ENCODE measurements at regions not wholly inside any gene's neighbourhood (a gene's known extent, or its start where the extent isn't known, plus 50 kb on each side); places are given as distances from the start of the nearest gene placed in this dataset.

DNA sequence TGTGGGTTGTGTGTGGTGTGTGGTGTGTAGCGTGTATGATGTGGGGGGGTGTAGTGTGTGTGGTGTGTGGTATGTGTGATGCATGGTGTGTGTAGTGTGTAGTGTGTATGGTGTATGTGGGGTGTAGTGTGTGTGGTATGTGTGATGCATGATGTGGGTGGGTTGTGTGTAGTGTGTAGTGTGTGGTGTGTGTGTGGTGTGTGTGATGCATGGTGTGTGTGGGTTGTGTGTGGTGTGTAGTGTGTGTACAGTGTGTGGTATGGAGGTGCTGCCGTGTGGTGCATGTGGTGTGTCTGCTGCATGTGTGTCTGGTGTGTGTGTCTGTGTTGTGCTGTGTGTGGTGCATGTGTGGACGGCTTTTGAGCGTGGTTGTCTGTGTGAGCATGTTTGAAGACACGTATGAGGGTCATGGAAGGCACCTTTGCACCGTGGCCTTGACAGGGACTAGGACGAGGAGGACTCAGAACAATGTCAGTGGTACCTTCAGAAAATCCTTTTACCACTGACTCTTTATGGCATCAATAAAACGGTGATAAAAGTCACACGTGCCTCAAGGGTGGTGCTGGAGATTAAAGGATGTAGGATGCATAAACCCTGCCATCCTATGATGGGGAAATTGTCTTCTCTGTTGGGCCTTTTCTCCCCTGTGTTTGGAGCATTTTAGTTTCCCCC is 328.7 kb upstream of the B3GAT1 start:
- Histone ChIP-seq H2BK12ac (ENCODE audit: low read depth, low read length) (peak overlapping the region; percentile 4; the same call in 1 of the 2 replicates), H4K20me1 (replicated peaks in 1 of 2; ENCODE audit: control insufficient read depth in 1 of 2, insufficient read depth in 2 of 2, low read length in 2 of 2) (peaks cover 0 to 8% of the 10 kb centered on the region in 2 experiments), H2BK120ac (replicated peaks; ENCODE audit: low read depth, low read length) (no peak overlapping the region), H3K9me3 (ENCODE audit: insufficient read depth in 2 of 2, low read depth in 1 of 2, low read length in 1 of 2) (no peaks in the 10 kb centered on the region; a peak in 1 of 4 replicates), H3K4me1 (replicated peaks in 1 of 4; ENCODE audit: control insufficient read depth in 3 of 4, insufficient read depth in 4 of 4, low read length in 3 of 4) (peaks cover 0 to 8% (median 6%) of the 10 kb centered on the region in 4 experiments; a peak in 6 of 7 replicates), H3K14ac (ENCODE audit: insufficient read length) (no peak overlapping the region), H3K79me1 (ENCODE audit: low read depth, low read length) (0 out of 2 replicates have a peak, but pooled peaks cover 3% of the 10 kb centered on the region), H4K91ac (replicated peaks; ENCODE audit: insufficient read length, low read length) (peak overlapping the region; percentile 79), H3K4me2 (ENCODE audit: insufficient read depth in 1 of 2, low read depth in 2 of 2, low read length in 2 of 2) (no peak overlapping the region), H3K27me3 (replicated peaks in 1 of 4; ENCODE audit: control insufficient read depth in 3 of 4, extremely low read depth in 1 of 4, insufficient read depth in 3 of 4, low read length in 3 of 4) (peaks cover 0 to 3% (median 0%) of the 10 kb centered on the region in 4 experiments; a peak in 1 of 7 replicates), H4K8ac (ENCODE audit: extremely low read depth, insufficient read depth, low read length) (no peak overlapping the region), H2AK5ac (ENCODE audit: low read depth, low read length) (peak overlapping the region; percentile 99; the same call in 1 of the 2 replicates), H3K79me2 (ENCODE audit: control insufficient read depth in 1 of 2, insufficient read depth in 2 of 2, low read length in 2 of 2) (no peaks in the 10 kb centered on the region), H3K56ac (replicated peaks; ENCODE audit: insufficient read length, low read depth, low read length) (peak overlapping the region; percentile 93), H3K4me3 (ENCODE audit: extremely low read depth in 1 of 4, insufficient read depth in 2 of 4, low read depth in 3 of 4, low read length in 4 of 4) (no peak overlapping the region), H2AFZ (ENCODE audit: low read length) (no peak overlapping the region), H3K18ac (ENCODE audit: extremely low read depth, low read length) (no peak overlapping the region), H3K36me3 (ENCODE audit: control insufficient read depth in 2 of 4, insufficient read depth in 4 of 4, low read length in 3 of 4) (no peaks in the 10 kb centered on the region), H2BK15ac (ENCODE audit: low read length) (peak overlapping the region; percentile 46), H3K23me2 (ENCODE audit: low read depth, low read length) (peaks cover 21% of the 10 kb centered on the region), H3K4ac (replicated peaks; ENCODE audit: insufficient read length, low read depth, low read length) (peak overlapping the region; percentile 94), H3K23ac (ENCODE audit: insufficient read length) (no peak overlapping the region), H2BK20ac (ENCODE audit: low read length) (peak overlapping the region; percentile 2), H3K9ac (replicated peaks in 1 of 4; ENCODE audit: extremely low read depth in 1 of 4, low read depth in 3 of 4, low read length in 3 of 4) (no peak overlapping the region), H4K5ac (ENCODE audit: insufficient read length, low read depth, low read length) (no peak overlapping the region), H3K27ac (ENCODE audit: low read depth, low read length) (no peak overlapping the region), H2BK5ac (ENCODE audit: low read depth, low read length) (no peak overlapping the region)
- ChIA-PET CTCF (ENCODE audit: partially characterized antibody) (interaction anchor here (1.3 kb wide), 1 partner anchor 9 kb away, joined by 3 read pairs; no protein-coding TSS in a partner anchor), POLR2A (ENCODE audit: partially characterized antibody) (no interaction called here)
- WGBS, 2 experiments (ENCODE audit: extremely low coverage in 1 of 2, insufficient coverage in 1 of 2, insufficient read length in 1 of 2, insufficient replicate concordance in 2 of 2, low coverage in 1 of 2, low lambda C conversion rate in 2 of 2, missing lambda C conversion rate in 1 of 2), result 91% methylated on average over 9 of the region's 9 CpGs; no CpG with 5 or more reads in 1 of the 2 experiments
- FAIRE-seq (peak; percentile 68), DNase-seq (ENCODE audit: low read depth in 1 of 2, low spot score in 2 of 2) (no peak)
- TF ChIP-seq TEAD4 (IDR thresholded peaks at IDR 0.05; ENCODE audit: low read depth, low read length) (no peak), POU5F1 (IDR thresholded peaks at IDR 0.05; ENCODE audit: low read depth, low read length) (no peak), CBX8 (IDR thresholded peaks at IDR 0.05; ENCODE audit: borderline replicate concordance, low read depth, low read length) (no peak), SIRT6 (IDR thresholded peaks at IDR 0.05; ENCODE audit: low read length) (no peak), EP300 (IDR thresholded peaks at IDR 0.05; ENCODE audit: borderline replicate concordance in 1 of 2, low read depth in 2 of 2, low read length in 2 of 2) (no peak), NANOG (IDR thresholded peaks at IDR 0.05; ENCODE audit: insufficient read depth, low read depth, low read length, poor library complexity, severe bottlenecking) (no peak), CHD1 (IDR thresholded peaks at IDR 0.05; ENCODE audit: low read depth, low read length) (no peak), BCL11A (IDR thresholded peaks at IDR 0.05; ENCODE audit: low read depth in 2 of 2, low read length in 2 of 2) (no peak), CREB1 (IDR thresholded peaks at IDR 0.05) (no peak), MAFK (IDR thresholded peaks at IDR 0.05; ENCODE audit: low read depth, low read length) (no peak), SP2 (IDR thresholded peaks at IDR 0.05; ENCODE audit: low read length) (no peak)
- TF ChIP-seq, protein P1, sequence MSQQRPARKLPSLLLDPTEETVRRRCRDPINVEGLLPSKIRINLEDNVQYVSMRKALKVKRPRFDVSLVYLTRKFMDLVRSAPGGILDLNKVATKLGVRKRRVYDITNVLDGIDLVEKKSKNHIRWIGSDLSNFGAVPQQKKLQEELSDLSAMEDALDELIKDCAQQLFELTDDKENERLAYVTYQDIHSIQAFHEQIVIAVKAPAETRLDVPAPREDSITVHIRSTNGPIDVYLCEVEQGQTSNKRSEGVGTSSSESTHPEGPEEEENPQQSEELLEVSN (IDR thresholded peaks at IDR 0.05), result no peak
